Neural cell (in vitro differentiated cells): ENCODE measurements at regions not wholly inside any gene's neighbourhood (a gene's known extent, or its start where the extent isn't known, plus 50 kb on each side); places are given as distances from the start of the nearest gene placed in this dataset.
"Not testable (repeated sequence)": the region's sequence is repeated elsewhere in the genome, so short reads cannot be mapped to it uniquely, and the experiment has no call there.

ENCODE experiments used
- CTCF ChIP-seq: fragments of 450-650 bp; IDR thresholded peaks from 2 replicates; pipeline ENCODE4 v1.5.1; 2014; ENCODE audit warnings: antibody characterized with exemption, mild to moderate bottlenecking, moderate library complexity; ENCODE audit not compliant: poor library complexity, severe bottlenecking
- EP300 ChIP-seq: fragments of 450-650 bp; conservative IDR thresholded peaks from 2 replicates; pipeline ENCODE4 v1.6.1; 2014; ENCODE audit warnings: antibody characterized with exemption, mild to moderate bottlenecking, moderate library complexity; ENCODE audit not compliant: poor library complexity, severe bottlenecking
- EZH2 ChIP-seq: fragments of 200-600, 300-800 bp; shearing (Covaris generic), sonication (generic); IDR thresholded peaks from 2 replicates; pipeline ENCODE4 v1.6.1; 2014; ENCODE audit warnings: antibody characterized with exemption, low read length, borderline replicate concordance, mild to moderate bottlenecking; ENCODE audit not compliant: insufficient read depth, poor library complexity, severe bottlenecking
- POLR2AphosphoS5 ChIP-seq: IDR thresholded peaks from 2 replicates; pipeline ENCODE4 v1.6.1; 2012
- REST ChIP-seq: IDR thresholded peaks from 2 replicates; pipeline ENCODE4 v1.6.1; 2012; ENCODE audit warnings: borderline replicate concordance

GRCh38 chr1:218008296-218008695 lies 276.8 kb upstream of the RRP15 start:
- not testable (repeated sequence) for TF ChIP-seq CTCF, EZH2, REST, EP300, POLR2AphosphoS5
